ENCODE measurements at regions not wholly inside any gene's neighbourhood (a gene's known extent, or its start where the extent isn't known, plus 50 kb on each side); places are given as distances from the start of the nearest gene placed in this dataset.
A peak's percentile ranks its signal among the peaks of the same experiment; 100 is the strongest.

GRCh38 chr7:27299861-27300260, 57.3 kb downstream of the EVX1 start:
- no peak overlapping the region for H3K56ac ChIP-seq (ENCODE audit: low read length)

DNA sequence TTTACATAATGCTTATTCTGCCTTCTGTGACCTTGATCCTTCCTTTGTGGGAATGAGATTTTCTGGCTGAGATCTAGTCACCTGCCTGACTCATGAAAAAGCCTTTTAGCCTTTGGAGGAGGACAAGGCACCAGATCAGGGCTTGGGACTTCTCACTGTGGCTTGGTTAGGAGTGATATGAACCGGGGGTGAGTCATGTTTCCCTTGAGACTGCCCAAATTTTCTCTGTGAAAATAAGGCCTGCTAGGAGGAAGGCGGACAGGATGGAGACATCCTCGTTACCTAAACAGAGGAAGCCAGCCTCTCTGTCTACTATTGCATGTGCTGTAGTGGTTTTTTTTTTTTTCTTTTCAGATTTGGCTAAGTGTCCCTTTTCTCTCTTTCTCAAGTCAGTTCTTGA, 57.8 kb downstream of the EVX1 start:
- no peak overlapping the region for H2BK120ac ChIP-seq (ENCODE audit: low read depth, low read length)
- WGBS (ENCODE audit: extremely low coverage, insufficient coverage, low lambda C conversion rate) = no CpG with 5 or more reads among the region's 3 CpGs
- H3K23ac ChIP-seq (ENCODE audit: low read length) = no peak overlapping the region
- no peak overlapping the region for H3K56ac ChIP-seq (ENCODE audit: low read length)
- H3K4me3 ChIP-seq (ENCODE audit: low read length) = no peak overlapping the region
- no peak overlapping the region for H3K18ac ChIP-seq (ENCODE audit: low read length)
- H4K5ac ChIP-seq (ENCODE audit: low read length) = no peak overlapping the region
- H2AK5ac ChIP-seq (ENCODE audit: low read length) = no peak overlapping the region
- H2BK5ac ChIP-seq (ENCODE audit: low read length) = no peak overlapping the region
- no peaks in the 10 kb centered on the region for H3K79me1 ChIP-seq (ENCODE audit: low read length)
- H3K27ac ChIP-seq (ENCODE audit: low read depth, low read length) = no peak overlapping the region
- H3K4ac ChIP-seq (ENCODE audit: low read depth, low read length) = no peak overlapping the region
- H3K27me3 ChIP-seq (ENCODE audit: insufficient read depth, low read length, poor library complexity) = no peaks in the 10 kb centered on the region
- no peaks in the 10 kb centered on the region for H3K79me2 ChIP-seq (ENCODE audit: control insufficient read depth, insufficient read depth, low read length)
- H3K4me2 ChIP-seq (ENCODE audit: low read length) = no peak overlapping the region
- no peaks in the 10 kb centered on the region for H3K4me1 ChIP-seq (ENCODE audit: control insufficient read depth, low read depth, low read length)
- DNase-seq = no peak
- no peak overlapping the region for H4K8ac ChIP-seq (ENCODE audit: low read depth, low read length)
- no peak overlapping the region for H2BK15ac ChIP-seq (replicated peaks; ENCODE audit: low read depth)
- no peak overlapping the region for H3K9ac ChIP-seq (ENCODE audit: low read length)
- H3K36me3 ChIP-seq (ENCODE audit: control insufficient read depth, insufficient read depth, low read length) = no peaks in the 10 kb centered on the region

More at GRCh38 chr7:27299861-27300260, 57.3 kb downstream of the EVX1 start:
- no peak overlapping the region for H3K27ac ChIP-seq (ENCODE audit: low read depth, low read length)
- H3K4ac ChIP-seq (ENCODE audit: low read depth, low read length) = no peak overlapping the region
- H3K79me1 ChIP-seq (ENCODE audit: low read length) = no peaks in the 10 kb centered on the region
- no CpG with 5 or more reads among the region's 3 CpGs for WGBS (ENCODE audit: extremely low coverage, insufficient coverage, low lambda C conversion rate)
- no peak overlapping the region for H2BK15ac ChIP-seq (replicated peaks; ENCODE audit: low read depth)
- no peaks in the 10 kb centered on the region for H3K36me3 ChIP-seq (ENCODE audit: control insufficient read depth, insufficient read depth, low read length)
- no peak overlapping the region for H2AK5ac ChIP-seq (ENCODE audit: low read length)
- no peak overlapping the region for H4K5ac ChIP-seq (ENCODE audit: low read length)
- H3K9ac ChIP-seq (ENCODE audit: low read length) = no peak overlapping the region
- no peak overlapping the region for H3K23ac ChIP-seq (ENCODE audit: low read length)
- no peaks in the 10 kb centered on the region for H3K79me2 ChIP-seq (ENCODE audit: control insufficient read depth, insufficient read depth, low read length)
- H4K8ac ChIP-seq (ENCODE audit: low read depth, low read length) = no peak overlapping the region
- H2BK5ac ChIP-seq (ENCODE audit: low read length) = no peak overlapping the region
- no peaks in the 10 kb centered on the region for H3K4me1 ChIP-seq (ENCODE audit: control insufficient read depth, low read depth, low read length)
- no peaks in the 10 kb centered on the region for H3K27me3 ChIP-seq (ENCODE audit: insufficient read depth, low read length, poor library complexity)
- DNase-seq = no peak
- H3K4me2 ChIP-seq (ENCODE audit: low read length) = no peak overlapping the region
- H3K4me3 ChIP-seq (ENCODE audit: low read length) = no peak overlapping the region
- no peak overlapping the region for H2BK120ac ChIP-seq (ENCODE audit: low read depth, low read length)
- H3K18ac ChIP-seq (ENCODE audit: low read length) = no peak overlapping the region

- H3K4ac ChIP-seq (ENCODE audit: low read depth, low read length) = no peak overlapping the region
- no peak overlapping the region for H2BK120ac ChIP-seq (ENCODE audit: low read depth, low read length)
- H3K56ac ChIP-seq (ENCODE audit: low read length) = no peak overlapping the region
- WGBS (ENCODE audit: extremely low coverage, insufficient coverage, low lambda C conversion rate) = no CpG with 5 or more reads among the region's 2 CpGs
- no peak overlapping the region for H2BK15ac ChIP-seq (replicated peaks; ENCODE audit: low read depth)
- H2BK5ac ChIP-seq (ENCODE audit: low read length) = no peak overlapping the region
- no peak overlapping the region for H3K9ac ChIP-seq (ENCODE audit: low read length)
- H3K36me3 ChIP-seq (ENCODE audit: control insufficient read depth, insufficient read depth, low read length) = no peaks in the 10 kb centered on the region
- H3K27ac ChIP-seq (ENCODE audit: low read depth, low read length) = no peak overlapping the region
- no peak overlapping the region for H3K4me2 ChIP-seq (ENCODE audit: low read length)
- no peak overlapping the region for H2AK5ac ChIP-seq (ENCODE audit: low read length)
- H3K79me1 ChIP-seq (ENCODE audit: low read length) = no peaks in the 10 kb centered on the region
- no peak overlapping the region for H3K18ac ChIP-seq (ENCODE audit: low read length)
- no peak overlapping the region for H4K8ac ChIP-seq (ENCODE audit: low read depth, low read length)
- H3K4me3 ChIP-seq (ENCODE audit: low read length) = no peak overlapping the region
- DNase-seq = no peak
- no peaks in the 10 kb centered on the region for H3K4me1 ChIP-seq (ENCODE audit: control insufficient read depth, low read depth, low read length)
- H3K27me3 ChIP-seq (ENCODE audit: insufficient read depth, low read length, poor library complexity) = no peaks in the 10 kb centered on the region
- no peak overlapping the region for H4K5ac ChIP-seq (ENCODE audit: low read length)
- no peaks in the 10 kb centered on the region for H3K79me2 ChIP-seq (ENCODE audit: control insufficient read depth, insufficient read depth, low read length)
- no peak overlapping the region for H3K23ac ChIP-seq (ENCODE audit: low read length)
These were observed 60.0 kb downstream of the EVX1 start for GRCh38 chr7:27302590-27302989.

DNA sequence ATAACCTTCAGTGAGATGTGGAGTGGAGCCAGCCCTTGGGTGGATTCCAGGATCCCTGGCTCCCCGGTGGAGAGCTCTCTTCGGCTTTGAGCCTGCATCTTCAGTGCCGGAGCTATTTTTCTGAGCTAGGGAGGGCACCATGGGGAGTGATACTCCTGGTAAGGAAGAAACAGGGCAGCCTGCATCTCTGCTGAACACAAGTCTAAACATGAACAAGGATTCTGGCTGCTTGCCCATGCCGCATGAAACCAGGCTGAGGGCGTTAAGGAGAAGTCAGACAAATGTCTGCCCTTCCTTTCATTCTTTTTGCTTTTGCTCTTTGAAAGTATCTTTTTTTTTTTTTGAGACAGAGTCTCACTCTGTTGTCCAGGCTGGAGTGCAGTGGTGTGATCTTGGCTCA, 60.4 kb downstream of the EVX1 start:
- WGBS (ENCODE audit: extremely low coverage, insufficient coverage, low lambda C conversion rate) = no CpG with 5 or more reads among the region's 5 CpGs
- no peak overlapping the region for H2BK15ac ChIP-seq (replicated peaks; ENCODE audit: low read depth)
- H3K79me1 ChIP-seq (ENCODE audit: low read length) = no peaks in the 10 kb centered on the region
- no peak overlapping the region for H4K8ac ChIP-seq (ENCODE audit: low read depth, low read length)
- H3K4me1 ChIP-seq (ENCODE audit: control insufficient read depth, low read depth, low read length) = no peaks in the 10 kb centered on the region
- H3K56ac ChIP-seq (ENCODE audit: low read length) = no peak overlapping the region
- H3K4ac ChIP-seq (ENCODE audit: low read depth, low read length) = no peak overlapping the region
- H4K5ac ChIP-seq (ENCODE audit: low read length) = no peak overlapping the region
- H3K27ac ChIP-seq (ENCODE audit: low read depth, low read length) = no peak overlapping the region
- DNase-seq = no peak
- no peaks in the 10 kb centered on the region for H3K79me2 ChIP-seq (ENCODE audit: control insufficient read depth, insufficient read depth, low read length)
- no peak overlapping the region for H3K9ac ChIP-seq (ENCODE audit: low read length)
- no peak overlapping the region for H3K4me3 ChIP-seq (ENCODE audit: low read length)
- no peak overlapping the region for H3K23ac ChIP-seq (ENCODE audit: low read length)
- no peak overlapping the region for H2AK5ac ChIP-seq (ENCODE audit: low read length)
- H3K36me3 ChIP-seq (ENCODE audit: control insufficient read depth, insufficient read depth, low read length) = no peaks in the 10 kb centered on the region
- H3K18ac ChIP-seq (ENCODE audit: low read length) = no peak overlapping the region
- no peak overlapping the region for H2BK5ac ChIP-seq (ENCODE audit: low read length)
- H2BK120ac ChIP-seq (ENCODE audit: low read depth, low read length) = no peak overlapping the region
- H3K4me2 ChIP-seq (ENCODE audit: low read length) = no peak overlapping the region
- H3K27me3 ChIP-seq (ENCODE audit: insufficient read depth, low read length, poor library complexity) = no peaks in the 10 kb centered on the region

- no peaks in the 10 kb centered on the region for H3K27me3 ChIP-seq (ENCODE audit: insufficient read depth, low read length, poor library complexity)
- no peak overlapping the region for H4K8ac ChIP-seq (ENCODE audit: low read depth, low read length)
- peak overlapping the region; percentile 11 for H3K18ac ChIP-seq (ENCODE audit: low read length)
- H3K79me2 ChIP-seq (ENCODE audit: control insufficient read depth, insufficient read depth, low read length) = no peaks in the 10 kb centered on the region
- no peak for DNase-seq
- H3K56ac ChIP-seq (ENCODE audit: low read length) = no peak overlapping the region
- no peak overlapping the region for H2BK5ac ChIP-seq (ENCODE audit: low read length)
- no peak overlapping the region for H3K23ac ChIP-seq (ENCODE audit: low read length)
- no peak overlapping the region for H3K9ac ChIP-seq (ENCODE audit: low read length)
- H4K5ac ChIP-seq (ENCODE audit: low read length) = no peak overlapping the region
- no peak overlapping the region for H3K4ac ChIP-seq (ENCODE audit: low read depth, low read length)
- H3K36me3 ChIP-seq (ENCODE audit: control insufficient read depth, insufficient read depth, low read length) = no peaks in the 10 kb centered on the region
- no peak overlapping the region for H2AK5ac ChIP-seq (ENCODE audit: low read length)
- H2BK120ac ChIP-seq (ENCODE audit: low read depth, low read length) = no peak overlapping the region
- no peaks in the 10 kb centered on the region for H3K79me1 ChIP-seq (ENCODE audit: low read length)
- H2BK15ac ChIP-seq (replicated peaks; ENCODE audit: low read depth) = no peak overlapping the region
- no CpG with 5 or more reads among the region's 6 CpGs for WGBS (ENCODE audit: extremely low coverage, insufficient coverage, low lambda C conversion rate)
- no peak overlapping the region for H3K4me3 ChIP-seq (ENCODE audit: low read length)
- no peak overlapping the region for H3K27ac ChIP-seq (ENCODE audit: low read depth, low read length)
- H3K4me2 ChIP-seq (ENCODE audit: low read length) = no peak overlapping the region
- H3K4me1 ChIP-seq (ENCODE audit: control insufficient read depth, low read depth, low read length) = no peaks in the 10 kb centered on the region
These were observed 63.3 kb downstream of the EVX1 start for GRCh38 chr7:27305854-27306253.

DNA sequence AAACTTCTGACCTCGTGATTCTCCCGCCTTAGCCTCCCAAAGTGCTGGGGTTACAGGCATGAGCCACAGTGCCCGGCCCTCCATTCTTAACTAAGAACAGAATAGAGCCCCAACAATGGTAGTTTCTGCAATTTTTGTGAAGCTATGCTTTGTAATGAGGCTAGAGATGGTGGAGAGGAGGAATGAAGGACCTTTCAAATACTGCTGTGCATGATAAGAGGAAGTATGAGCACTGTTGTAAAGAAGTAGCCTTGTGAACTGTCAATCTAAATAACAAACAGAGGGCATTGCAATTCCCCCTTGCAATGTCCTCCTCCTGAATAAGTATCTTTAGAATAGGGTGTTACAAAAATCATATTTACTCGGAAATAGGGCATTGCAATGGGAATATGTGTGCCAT, 70.2 kb downstream of the EVX1 start:
- H2BK120ac ChIP-seq (ENCODE audit: low read depth, low read length) = no peak overlapping the region
- no peak overlapping the region for H3K4me3 ChIP-seq (ENCODE audit: low read length)
- H3K79me1 ChIP-seq (ENCODE audit: low read length) = no peaks in the 10 kb centered on the region
- H4K5ac ChIP-seq (ENCODE audit: low read length) = no peak overlapping the region
- H2BK5ac ChIP-seq (ENCODE audit: low read length) = no peak overlapping the region
- no peaks in the 10 kb centered on the region for H3K4me1 ChIP-seq (ENCODE audit: control insufficient read depth, low read depth, low read length)
- H3K4me2 ChIP-seq (ENCODE audit: low read length) = no peak overlapping the region
- no peaks in the 10 kb centered on the region for H3K36me3 ChIP-seq (ENCODE audit: control insufficient read depth, insufficient read depth, low read length)
- no peak overlapping the region for H3K9ac ChIP-seq (ENCODE audit: low read length)
- no peaks in the 10 kb centered on the region for H3K27me3 ChIP-seq (ENCODE audit: insufficient read depth, low read length, poor library complexity)
- no peak overlapping the region for H2AK5ac ChIP-seq (ENCODE audit: low read length)
- no peak overlapping the region for H3K56ac ChIP-seq (ENCODE audit: low read length)
- WGBS (ENCODE audit: extremely low coverage, insufficient coverage, low lambda C conversion rate) = no CpG with 5 or more reads among the region's 4 CpGs
- no peak overlapping the region for H3K18ac ChIP-seq (ENCODE audit: low read length)
- H3K23ac ChIP-seq (ENCODE audit: low read length) = no peak overlapping the region
- H3K79me2 ChIP-seq (ENCODE audit: control insufficient read depth, insufficient read depth, low read length) = no peaks in the 10 kb centered on the region
- H2BK15ac ChIP-seq (replicated peaks; ENCODE audit: low read depth) = no peak overlapping the region
- no peak overlapping the region for H4K8ac ChIP-seq (ENCODE audit: low read depth, low read length)
- no peak overlapping the region for H3K27ac ChIP-seq (ENCODE audit: low read depth, low read length)
- H3K4ac ChIP-seq (ENCODE audit: low read depth, low read length) = no peak overlapping the region
- DNase-seq = no peak
